Transverse colon (tissue), 3 donors: ENCODE measurements at regions not wholly inside any gene's neighbourhood (a gene's known extent, or its start where the extent isn't known, plus 50 kb on each side); places are given as distances from the start of the nearest gene placed in this dataset.

ENCODE experiments used
- CTCF ChIP-seq, 5 experiments: fragments of 200-600 bp in 3 of 5; fragments of 450-650 bp in 2 of 5; sonication (generic) in 3 of 5; IDR thresholded peaks; 1 replicate in 2 of 5; 2 replicates in 3 of 5; pipeline ENCODE4 v1.5.1; 2016 to 2017; ENCODE audit warnings: antibody characterized with exemption in 5 of 5, inconsistent platforms in 3 of 5, mild to moderate bottlenecking in 2 of 5, moderate library complexity in 1 of 5
- POLR2A ChIP-seq: fragments of 450-650 bp; IDR thresholded peaks from one replicate; pipeline ENCODE4 v1.6.1; 2016; ENCODE audit warnings: antibody characterized with exemption, mild to moderate bottlenecking, moderate library complexity

- TF ChIP-seq CTCF (IDR thresholded peaks at IDR 0.05) = no peak
- TF ChIP-seq POLR2A = no peak
These were observed 117.4 kb upstream of the MARCHF11 start for GRCh38 chr5:16296946-16297345.
